GM12878 (cell line): ENCODE measurements at regions not wholly inside any gene's neighbourhood (a gene's known extent, or its start where the extent isn't known, plus 50 kb on each side); places are given as distances from the start of the nearest gene placed in this dataset.

ENCODE experiments used
- BCL11A ChIP-seq: IDR thresholded peaks from 2 replicates; pipeline ENCODE4 v1.6.1; 2011; ENCODE audit warnings: low read depth, low read length
- BCL3 ChIP-seq: IDR thresholded peaks from 2 replicates; pipeline ENCODE4 v1.6.1; 2011; ENCODE audit warnings: borderline replicate concordance, low read depth, mild to moderate bottlenecking, moderate library complexity, low read length; ENCODE audit not compliant: insufficient read depth, poor library complexity, severe bottlenecking
- CEBPB ChIP-seq, 2 experiments: fragments of 150-350 bp in 1 of 2; IDR thresholded peaks; 2 replicates each; pipeline ENCODE4 v1.6.1; 2012 to 2014; ENCODE audit warnings: low read depth in 2 of 2, low read length in 2 of 2, borderline replicate concordance in 1 of 2, inconsistent platforms in 1 of 2
- CHD1 ChIP-seq: IDR thresholded peaks from 2 replicates; pipeline ENCODE4 v1.6.1; 2012; ENCODE audit warnings: low read depth, low read length, improper control_type of control experiment
- DPF2 ChIP-seq: fragments of 450-650 bp; IDR thresholded peaks from 2 replicates; pipeline ENCODE4 v1.6.1; 2017; ENCODE audit warnings: mild to moderate bottlenecking
- ESRRA ChIP-seq: IDR thresholded peaks from 2 replicates; pipeline ENCODE4 v1.6.1; 2012; ENCODE audit warnings: mild to moderate bottlenecking, low read length, improper control_type of control experiment
- EZH2 ChIP-seq: IDR thresholded peaks from 2 replicates; pipeline ENCODE4 v1.6.1; 2012; ENCODE audit warnings: low read depth, mild to moderate bottlenecking, control low read depth, inconsistent platforms, low read length, borderline replicate concordance; ENCODE audit not compliant: control insufficient read depth
- NBN ChIP-seq: fragments of 450-650 bp; IDR thresholded peaks from 2 replicates; pipeline ENCODE4 v1.6.1; 2016
- NR2F1 ChIP-seq: fragments of 450-650 bp; conservative IDR thresholded peaks from 2 replicates; pipeline ENCODE4 v1.6.1; 2017; ENCODE audit warnings: mild to moderate bottlenecking
- PKNOX1 ChIP-seq: fragments of 450-650 bp; IDR thresholded peaks from 2 replicates; pipeline ENCODE4 v1.6.1; 2016; ENCODE audit warnings: mild to moderate bottlenecking
- RBBP5 ChIP-seq: fragments of 200-600 bp; sonication (generic); conservative IDR thresholded peaks from 2 replicates; pipeline ENCODE4 v1.6.1; 2016
- SP1 ChIP-seq: IDR thresholded peaks from one replicate; pipeline ENCODE4 v1.6.1; 2011; ENCODE audit warnings: low read depth, low read length
- ZBTB33 ChIP-seq: fragments of 450-650 bp; IDR thresholded peaks from 2 replicates; pipeline ENCODE4 v1.6.1; 2017; ENCODE audit warnings: mild to moderate bottlenecking

- TF ChIP-seq BCL3, result no peak
- no peak for TF ChIP-seq DPF2
- TF ChIP-seq CEBPB (IDR thresholded peaks at IDR 0.05; ENCODE audit: borderline replicate concordance in 1 of 2, low read depth in 2 of 2, low read length in 2 of 2), result no peak
- no peak for TF ChIP-seq SP1
- TF ChIP-seq CHD1, result no peak
- no peak for TF ChIP-seq ZBTB33
- no peak for TF ChIP-seq NBN
- no peak for TF ChIP-seq ESRRA
- no peak for TF ChIP-seq PKNOX1
- TF ChIP-seq NR2F1, result no peak
- no peak for TF ChIP-seq EZH2
- no peak for TF ChIP-seq BCL11A
- no peak for TF ChIP-seq RBBP5
Observed at GRCh38 chr4:98773638-98774037, 115.2 kb upstream of the TSPAN5 start (continued).
